Skin of body (tissue), 1 donor: ENCODE measurements at regions not wholly inside any gene's neighbourhood (a gene's known extent, or its start where the extent isn't known, plus 50 kb on each side); places are given as distances from the start of the nearest gene placed in this dataset.
"Not testable (repeated sequence)": the region's sequence is repeated elsewhere in the genome, so short reads cannot be mapped to it uniquely, and the experiment has no call there.

Experiments used
- DNase-seq: peaks from one replicate; lab custom pipeline; 2025; lab: John Stamatoyannopoulos, UW

DNA sequence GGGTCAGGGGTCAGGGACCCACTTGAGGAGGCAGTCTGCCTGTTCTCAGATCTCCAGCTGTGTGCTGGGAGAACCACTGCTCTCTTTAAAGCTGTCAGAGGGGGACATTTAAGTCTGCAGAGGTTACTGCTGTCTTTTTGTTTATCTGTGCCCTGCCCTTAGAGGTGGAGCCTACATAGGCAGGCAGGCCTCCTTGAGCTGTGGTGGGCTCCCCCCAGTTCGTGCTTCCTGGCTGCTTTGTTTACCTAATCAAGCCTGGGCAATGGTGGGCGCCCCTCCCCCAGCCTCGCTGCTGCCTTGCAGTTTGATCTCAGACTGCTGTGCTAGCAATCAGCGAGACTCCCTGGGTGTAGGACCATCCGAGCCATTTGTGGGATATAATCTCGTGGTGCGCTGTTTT is 830.5 kb upstream of the ANO3 start:
- DNase-seq, result not testable (repeated sequence)

DNA sequence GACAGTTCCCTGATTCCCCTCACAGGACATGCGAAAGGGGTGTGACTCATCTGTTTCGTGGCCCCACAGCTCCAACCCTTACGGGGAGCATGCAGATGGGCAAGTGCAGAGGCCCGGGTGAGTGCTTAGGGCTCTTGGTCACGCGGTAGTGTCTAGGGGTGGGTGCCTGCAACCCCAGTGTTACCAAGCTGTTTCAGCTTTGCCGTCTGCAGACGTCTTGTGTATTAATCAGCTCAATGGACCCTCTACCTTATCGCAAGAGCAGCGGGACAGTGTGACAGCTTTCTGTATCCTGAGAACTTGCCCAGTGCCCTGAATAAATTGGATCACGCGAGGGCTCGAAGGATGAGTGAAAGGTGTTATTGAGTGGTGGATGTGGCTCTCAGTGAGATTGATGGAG is 816.4 kb upstream of the ANO3 start:
- DNase-seq, result no peak

DNA sequence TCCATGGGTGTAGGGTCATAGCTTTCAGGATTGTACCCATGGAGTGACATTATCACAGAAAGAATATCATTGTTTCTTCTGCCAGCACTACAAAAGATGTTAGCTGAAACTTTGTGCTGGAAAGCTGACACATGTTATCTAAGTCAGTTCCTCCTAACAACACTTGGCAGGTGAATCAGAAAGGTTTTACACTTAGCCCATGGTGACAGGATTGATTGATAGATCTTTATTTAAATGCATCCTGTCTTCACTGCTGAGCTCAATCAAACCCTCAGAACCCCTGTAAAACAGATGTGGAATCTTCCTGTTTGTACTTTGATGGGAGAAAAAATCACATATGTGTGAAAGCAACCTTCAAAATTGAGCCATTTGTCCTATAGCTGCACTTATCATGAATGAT is 811.5 kb upstream of the ANO3 start:
- DNase-seq, result no peak

DNA sequence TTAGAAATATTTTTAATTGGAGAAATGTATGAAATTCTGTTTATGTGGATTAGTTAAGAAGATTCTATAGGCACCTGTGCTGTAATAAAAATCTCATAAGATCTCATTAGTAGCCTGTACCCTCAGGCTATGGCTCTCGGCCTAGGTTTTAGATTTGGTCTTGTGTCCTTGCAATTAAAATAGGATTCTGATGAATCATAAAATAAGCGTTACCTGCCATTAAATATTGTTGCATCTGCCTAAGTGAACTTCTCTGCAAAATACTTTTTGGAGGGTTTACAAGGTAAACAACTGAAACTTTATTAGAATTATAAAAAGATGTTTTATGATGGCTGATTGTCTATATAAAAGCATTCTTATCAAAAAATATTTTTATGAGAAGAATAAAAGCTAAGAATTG is 804.1 kb upstream of the ANO3 start:
- DNase-seq, result no peak

DNA sequence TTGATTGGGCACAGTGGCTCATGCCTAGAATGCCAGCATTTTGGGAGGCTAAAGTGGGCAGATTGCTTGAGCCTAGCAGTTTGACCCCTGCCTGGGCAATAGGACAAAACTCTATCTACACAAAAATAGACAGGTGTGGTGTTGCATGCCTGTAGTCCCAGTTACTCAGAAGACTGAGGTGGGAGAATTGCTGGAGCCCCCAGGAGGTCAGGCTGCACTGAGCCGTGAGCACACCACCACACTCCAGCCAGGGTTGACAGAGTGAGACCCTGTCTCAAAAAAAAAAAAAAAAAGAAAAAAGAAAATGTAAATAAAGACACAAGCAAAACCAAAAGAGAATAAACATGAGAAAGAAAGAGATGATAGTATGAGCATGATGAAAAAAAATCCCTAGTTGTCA is 802.4 kb upstream of the ANO3 start:
- no peak for DNase-seq

DNA sequence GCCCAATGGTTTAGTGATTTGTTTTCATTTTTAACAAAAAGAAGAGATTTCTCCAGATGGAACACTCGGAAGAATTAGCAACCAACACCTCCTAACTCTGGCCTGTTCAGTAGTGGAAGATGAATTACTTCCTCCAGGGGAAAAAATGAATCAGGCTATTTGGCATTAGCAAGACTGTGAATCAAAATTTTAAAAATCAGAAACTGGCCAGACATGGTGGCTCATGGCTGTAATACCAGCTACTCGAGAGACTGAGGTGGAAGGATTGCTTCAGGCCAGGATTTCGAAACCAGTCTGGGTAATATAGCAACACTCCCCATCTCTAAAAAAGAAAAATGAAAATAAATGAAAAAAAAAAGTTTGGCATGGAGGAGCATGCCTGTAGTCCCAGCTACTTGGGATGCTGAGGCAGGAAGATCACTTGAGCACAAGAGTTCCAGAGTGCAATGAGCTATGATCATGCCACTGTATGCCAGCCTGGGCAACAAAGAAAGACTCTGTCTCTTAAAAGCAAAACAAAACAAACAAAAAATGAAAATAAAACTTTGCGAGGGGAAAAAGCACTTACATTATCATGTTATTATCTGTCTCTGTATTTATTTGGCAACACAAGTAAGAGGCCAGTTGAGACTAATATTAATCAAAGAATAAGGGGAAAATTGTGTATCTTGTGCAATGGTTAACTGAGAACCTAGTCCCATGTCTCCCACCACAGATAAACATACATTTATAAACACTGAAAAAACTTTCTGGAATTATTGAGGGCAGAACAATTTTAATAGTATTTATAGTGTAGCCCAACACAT is 796.3 kb upstream of the ANO3 start:
- peak; percentile 57 for DNase-seq

DNA sequence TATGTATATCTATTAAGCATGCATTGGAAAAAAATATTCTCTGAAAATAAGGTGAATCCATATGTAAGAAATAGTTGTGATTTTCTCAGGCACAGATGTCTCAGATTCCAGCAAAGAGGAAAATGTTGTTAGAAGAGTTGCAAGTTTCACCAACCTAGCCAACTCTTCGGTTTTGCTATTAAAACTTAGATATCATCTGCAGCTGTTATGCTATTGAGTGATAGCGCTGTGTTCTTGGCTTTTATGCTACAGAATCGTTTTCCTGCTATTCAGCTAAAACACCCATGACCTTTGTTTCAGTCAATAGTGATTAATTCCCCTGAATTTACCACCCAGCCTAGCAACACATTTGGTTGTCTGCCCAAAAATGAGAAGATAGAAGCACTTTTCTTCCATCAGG is 795.6 kb upstream of the ANO3 start:
- peak; percentile 53 for DNase-seq

DNA sequence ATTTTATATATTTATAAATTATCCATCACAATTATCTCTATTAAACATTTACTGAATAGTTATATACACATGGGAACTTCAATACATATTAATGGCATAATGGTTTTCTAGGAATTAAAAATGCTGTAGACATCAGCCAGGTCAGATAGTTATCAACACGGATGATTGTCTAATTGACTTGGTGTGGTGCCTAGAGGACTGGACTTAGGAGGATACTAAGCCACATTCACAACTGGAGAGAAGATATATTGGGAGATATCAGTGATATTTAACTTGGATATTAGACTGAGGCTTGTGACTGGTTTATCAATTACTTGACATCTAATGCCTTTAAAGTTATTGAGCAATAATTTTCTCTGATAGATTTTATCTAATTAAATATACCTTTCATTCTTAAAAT is 794.5 kb upstream of the ANO3 start:
- DNase-seq, result no peak

DNA sequence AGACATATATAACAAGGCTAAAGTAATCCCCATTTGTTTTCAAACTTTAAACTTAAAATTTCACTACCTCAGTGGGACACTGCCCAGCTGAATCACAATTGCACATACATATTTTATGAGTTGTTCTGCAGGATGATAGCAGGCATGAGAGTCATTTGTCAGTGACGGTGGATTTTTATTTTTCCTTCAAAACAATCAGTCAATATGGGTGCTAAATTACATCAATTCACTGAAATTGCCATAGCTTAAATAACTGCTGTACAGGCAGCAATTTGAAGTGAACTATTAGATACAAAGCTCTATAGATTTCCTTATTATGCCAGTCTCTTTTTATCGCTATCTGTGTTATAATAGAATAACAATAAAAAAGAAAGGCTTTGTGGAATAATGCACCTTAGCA is 784.6 kb upstream of the ANO3 start:
- DNase-seq, result no peak

DNA sequence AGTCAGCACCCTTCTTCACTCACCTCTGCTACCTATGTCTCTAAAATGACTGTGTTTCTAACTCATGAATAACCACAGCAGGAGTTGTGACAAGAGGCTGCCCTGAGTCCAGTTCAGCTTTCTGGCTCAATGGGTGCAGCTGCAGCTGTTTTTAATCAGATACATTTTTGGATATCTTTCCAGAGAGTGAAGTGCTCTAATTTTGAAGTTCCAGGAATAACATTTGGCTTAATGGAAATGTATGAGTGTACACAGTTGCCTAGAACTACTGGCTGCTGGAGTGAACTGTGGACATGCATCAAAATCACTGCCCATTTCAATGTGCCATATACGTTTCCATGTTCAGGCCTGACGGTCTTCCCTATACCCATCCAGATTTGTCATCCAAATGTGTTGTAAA is 769.5 kb upstream of the ANO3 start:
- peak; percentile 22 for DNase-seq

DNA sequence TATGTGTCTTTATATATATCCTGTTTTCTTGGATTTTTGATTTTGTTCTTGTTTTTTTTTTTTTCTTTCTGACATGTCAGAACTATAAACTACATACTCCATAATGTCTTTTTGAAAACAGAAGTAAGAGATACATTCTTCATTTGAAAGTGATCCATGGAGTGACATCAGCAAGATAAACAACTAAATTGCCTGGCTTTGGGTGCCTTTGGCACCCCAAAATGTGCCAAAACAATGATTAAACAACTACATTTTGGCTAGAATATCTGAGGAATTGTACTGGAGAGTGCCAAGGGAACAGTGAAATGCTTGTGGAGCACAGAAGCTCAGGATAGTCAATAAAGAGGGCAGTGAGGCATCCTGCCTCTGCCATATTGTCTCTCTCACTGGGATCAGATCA is 766.1 kb upstream of the ANO3 start:
- no peak for DNase-seq

DNA sequence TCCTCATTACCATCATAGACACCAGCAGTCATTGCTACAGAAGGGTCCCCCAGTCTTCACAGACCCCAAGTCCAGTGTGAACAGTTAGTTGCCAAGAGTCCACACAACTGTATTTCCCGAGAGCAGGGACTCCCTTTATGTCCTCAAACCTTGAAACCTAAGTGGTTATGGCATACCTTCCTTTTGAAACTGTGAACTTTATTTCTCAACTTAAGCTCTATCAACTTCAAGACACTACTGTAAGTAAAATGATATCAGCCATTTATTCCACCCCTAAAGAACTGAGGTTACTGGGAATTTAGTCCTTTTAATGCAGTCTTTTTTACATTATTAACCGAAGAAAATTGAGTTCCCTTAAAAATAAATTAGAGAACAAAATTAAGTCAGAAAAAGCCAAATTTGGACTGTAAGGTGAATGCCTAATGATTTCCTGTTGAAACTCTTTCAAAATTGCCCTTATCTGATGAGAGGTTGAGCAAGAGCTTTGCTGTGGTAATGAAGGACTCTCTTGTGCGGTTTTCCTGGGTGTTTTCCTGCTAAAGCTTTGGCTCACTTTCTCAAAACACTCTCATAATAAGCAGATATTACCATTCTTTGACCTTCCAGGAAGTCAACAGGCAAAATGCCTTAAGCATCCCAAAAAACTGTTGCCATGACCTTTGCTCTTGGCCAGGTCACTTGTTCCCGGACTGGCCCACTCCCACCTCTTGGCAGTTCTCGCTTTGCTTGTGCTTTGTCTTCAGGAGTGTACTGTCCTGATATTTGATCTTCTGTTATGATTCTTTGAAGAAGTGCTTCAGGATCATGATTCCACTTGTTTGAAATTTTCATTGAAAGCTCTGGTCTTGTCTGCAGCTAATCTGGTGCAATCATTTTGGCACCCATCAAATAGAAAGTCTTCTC is 765.4 kb upstream of the ANO3 start:
- no peak for DNase-seq

DNA sequence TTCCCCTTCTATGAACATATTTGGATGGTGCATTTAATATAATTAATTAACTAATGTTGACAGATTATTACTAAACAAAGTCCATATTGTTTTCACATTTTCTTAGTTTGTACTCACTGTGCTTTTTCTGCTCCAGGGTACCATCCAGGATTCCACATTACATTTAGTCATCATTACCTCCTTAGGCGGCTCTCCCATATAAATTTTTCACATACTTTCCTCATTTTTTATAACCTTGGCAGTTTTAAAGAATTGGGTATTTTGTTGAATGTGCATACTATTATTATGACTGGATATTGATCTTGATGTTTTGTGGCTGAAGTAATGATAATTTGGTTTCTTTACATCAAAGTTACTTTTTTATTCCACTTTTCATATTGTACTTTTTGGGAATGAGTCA is 755.6 kb upstream of the ANO3 start:
- no peak for DNase-seq

DNA sequence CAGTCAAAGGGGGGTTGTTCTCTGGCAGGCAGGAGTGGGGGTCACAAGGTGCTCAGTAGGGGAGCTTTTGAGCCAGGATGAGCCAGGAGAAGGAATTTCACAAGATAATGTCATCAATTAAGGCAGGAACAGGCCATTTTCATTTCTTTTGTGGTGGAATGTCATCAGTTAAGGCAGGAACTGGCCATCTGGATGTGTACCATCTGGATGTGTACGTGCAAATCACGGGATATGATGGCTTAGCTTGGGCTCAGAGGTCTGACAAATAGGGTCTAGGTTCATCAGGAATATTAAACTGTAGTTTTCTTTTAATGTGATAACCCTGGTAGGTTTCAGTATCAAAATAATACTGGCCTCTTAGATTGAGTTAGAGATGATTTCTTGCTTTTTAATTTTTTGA is 752.4 kb upstream of the ANO3 start:
- not testable (repeated sequence) for DNase-seq

DNA sequence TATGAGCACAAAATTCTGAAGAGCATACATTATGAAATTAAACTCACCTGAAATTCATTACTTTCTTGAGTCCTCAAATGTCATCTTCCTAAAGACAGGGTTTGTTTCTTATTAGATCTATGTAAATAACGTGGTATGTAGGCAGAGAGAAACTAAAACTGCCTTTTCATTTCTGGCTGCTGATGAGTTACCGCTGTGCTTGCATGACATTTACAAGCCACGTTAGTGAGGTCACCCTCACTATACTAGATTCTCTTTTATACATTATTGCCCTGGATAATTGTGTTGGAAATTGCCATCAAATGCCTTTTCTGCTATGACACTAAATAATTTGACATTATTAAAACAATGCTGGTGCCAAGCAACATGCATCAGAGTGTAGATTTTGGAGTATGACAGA is 748.3 kb upstream of the ANO3 start:
- no peak for DNase-seq

DNA sequence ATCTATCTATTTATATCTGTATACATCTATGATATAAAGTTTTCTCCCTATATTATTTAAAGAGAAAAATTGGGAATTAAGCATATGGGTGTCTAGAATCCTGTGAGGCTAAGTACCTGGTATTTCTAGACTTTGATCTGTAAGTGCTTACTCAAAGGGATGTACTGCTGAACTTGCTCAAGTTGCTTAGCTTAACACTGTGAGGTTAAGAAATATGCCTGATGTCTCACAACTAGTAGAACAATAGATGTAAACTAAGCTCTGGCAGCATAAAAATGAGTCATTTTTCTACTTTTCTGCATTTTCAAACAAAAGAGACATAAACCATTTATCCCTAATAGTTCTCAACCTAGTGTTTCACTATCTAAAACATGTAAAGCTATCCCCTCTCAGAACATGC is 744.4 kb upstream of the ANO3 start:
- no peak for DNase-seq

DNA sequence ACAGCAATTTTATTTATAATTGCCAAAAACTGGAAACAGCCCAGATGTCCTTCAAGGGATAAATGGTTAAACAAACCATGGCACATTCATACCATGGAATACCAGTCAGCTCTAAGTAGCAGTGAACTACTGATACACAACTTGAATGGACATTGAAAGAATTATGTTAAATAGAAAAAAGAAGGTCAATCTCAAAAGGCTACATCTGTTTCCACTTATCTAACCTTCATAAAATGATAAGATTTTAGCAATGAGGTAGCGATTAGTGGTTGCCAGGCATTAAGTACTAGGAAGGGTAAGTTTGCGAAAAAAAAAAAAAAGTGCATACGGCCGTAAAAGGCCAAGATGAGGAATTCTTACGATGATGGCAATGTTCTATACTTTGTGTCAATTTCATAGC is 738.7 kb upstream of the ANO3 start:
- no peak for DNase-seq

DNA sequence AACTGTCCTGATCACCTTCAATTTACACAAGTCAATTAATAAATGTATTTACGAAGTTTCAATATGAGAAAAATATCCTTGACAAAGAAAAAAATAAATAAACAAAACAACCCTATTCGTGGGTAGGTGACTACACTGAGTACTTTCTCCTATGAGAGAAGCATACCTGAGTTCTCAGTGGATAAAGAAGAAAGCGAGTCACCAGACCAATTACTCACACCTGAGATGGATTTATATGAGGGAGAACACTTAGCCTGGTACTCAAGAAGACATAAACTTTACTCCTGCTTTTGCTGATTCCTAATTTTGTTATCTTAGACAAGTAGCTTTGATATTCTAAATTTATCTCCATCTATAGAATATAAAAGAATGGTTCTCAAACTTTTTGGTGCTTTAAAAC is 735.2 kb upstream of the ANO3 start:
- DNase-seq, result no peak

DNA sequence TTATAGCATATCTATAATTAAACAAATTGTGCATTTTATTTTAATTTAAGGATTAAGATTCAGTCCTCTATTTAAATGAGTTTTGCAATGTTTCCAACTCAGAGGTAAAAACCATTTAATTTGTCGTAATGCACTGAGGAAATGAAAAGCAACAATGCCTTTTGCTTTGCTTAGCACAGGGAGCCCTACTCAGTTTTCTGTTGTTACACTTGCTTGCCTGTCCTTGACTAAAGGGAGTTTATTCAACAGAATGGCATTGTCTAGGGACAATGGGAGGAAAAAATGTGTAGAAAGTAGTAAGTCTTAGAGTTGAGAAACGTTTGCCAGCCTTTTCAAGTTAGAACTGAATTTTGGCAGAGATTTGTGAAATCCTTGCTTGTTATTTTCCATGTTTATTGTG is 734.2 kb upstream of the ANO3 start:
- DNase-seq, result no peak

DNA sequence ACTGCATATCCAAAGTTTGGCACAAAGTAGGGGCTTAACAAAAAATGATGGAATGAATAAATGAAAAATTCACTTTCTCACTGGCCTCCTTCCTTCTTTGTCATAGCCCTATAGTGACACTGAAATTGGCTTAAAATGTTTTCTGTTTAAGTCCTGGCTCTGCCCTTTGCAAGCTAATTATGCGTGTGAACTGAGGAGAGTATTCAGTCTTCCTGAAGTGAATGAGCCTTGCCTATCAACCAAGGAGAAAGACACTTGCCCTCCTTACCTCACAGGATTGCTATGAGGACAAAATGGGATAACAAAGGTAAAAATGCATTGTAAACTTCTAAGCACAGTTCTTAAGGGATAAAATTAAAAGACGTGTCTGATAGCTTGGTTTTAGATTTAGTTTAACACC is 729.8 kb upstream of the ANO3 start:
- no peak for DNase-seq

DNA sequence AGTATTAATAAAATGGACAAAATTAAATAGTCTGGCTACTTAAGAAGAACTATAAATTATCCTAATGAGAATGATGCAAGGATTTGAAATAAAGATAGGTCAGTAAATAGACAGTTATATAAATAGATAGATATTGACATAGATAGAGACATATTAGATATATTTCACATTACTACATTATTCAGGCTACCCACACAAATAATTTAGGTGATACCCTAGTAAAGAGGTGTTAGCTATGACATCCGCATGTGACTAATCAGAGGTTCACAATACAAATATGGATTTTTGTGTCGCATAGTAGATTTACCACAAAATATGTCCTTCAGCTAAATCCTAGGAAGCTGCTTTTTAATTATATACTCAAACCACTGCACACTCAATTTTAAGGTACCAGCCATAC is 729.0 kb upstream of the ANO3 start:
- no peak for DNase-seq

DNA sequence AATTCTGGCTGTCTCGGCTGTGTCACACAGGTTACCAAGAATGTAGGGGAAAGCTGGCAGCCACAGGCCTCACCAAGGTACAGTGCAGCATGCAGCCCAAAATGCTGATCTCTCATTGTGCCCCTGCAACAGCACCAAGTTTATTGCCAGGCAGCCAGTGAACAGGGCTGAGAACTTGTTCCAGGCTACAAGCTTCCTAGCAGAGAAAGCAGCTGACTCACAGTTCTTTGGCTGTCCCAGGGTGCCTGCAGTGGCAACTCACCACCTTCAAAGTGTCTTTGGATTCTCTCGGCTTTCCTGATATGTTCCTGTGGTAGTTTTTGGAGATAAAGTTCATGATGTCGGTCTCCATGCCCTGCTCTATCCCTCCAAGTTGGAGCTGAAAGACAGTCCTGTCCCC is 719.1 kb upstream of the ANO3 start:
- no peak for DNase-seq

DNA sequence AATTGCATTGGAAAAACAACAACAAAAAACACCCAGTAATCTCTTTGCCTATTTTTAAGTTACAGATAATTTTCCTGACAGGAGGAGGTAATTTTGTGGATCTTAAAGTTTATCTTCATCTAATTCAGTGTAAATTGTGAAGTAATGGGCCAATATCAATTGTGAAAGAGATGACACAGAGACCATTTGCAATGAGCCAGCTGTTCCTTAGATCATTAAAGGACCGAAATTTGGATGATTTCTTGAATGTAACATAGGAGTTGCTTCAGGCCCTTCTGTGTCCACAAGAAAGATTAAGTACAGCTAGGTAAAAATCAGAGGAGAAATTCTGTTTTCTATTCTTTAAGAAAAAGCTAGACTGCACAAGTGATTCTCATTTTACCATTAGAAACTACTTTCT is 718.5 kb upstream of the ANO3 start:
- no peak for DNase-seq
